GM21528 (cell line): ENCODE measurements at regions not wholly inside any gene's neighbourhood (a gene's known extent, or its start where the extent isn't known, plus 50 kb on each side); places are given as distances from the start of the nearest gene placed in this dataset.

Experiments
- ATAC-seq: cut with Tn5 transposase; IDR thresholded peaks from one replicate; pipeline ENCODE4 v1.9.1; 2021; ENCODE audit warnings: mild to moderate bottlenecking, moderate library complexity; ENCODE audit not compliant: unreplicated experiment, low FRiP score

DNA sequence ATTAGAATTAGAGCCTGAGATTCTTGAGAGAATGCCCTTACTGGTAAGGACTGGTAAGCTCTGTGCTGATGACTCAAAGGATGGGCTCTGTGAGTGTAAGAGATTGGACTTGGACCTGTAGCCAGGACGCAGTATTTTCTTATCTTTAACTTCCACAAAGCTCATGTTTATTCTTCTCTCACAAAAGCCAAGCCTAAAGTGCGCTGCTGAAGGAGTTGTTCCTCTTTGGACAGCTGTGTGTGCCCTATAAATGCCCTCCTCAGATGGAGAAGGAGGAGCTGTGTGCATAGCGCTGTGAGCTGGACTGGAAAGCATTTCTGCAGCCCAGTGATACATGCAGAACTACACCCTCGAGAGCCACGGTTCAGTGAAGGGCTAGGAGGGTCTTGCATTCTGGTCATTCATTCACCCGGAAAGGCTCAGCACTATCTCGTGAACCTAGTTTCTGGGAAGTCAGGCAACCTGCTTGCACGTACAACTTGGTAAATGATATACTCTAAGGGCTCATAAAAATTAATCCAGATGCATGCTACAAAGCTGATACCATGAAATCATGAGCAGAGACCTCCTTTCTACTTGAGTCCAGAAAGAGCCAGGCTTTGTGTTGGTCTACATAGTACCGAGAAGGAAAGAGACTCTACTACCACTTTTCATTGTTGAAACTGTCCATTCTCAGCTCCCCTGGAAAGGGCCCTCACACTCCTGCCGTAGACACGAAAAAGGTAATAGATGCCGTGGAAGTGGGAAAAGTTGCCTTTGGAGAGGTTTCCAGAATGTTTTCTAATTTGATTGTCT lies 103.0 kb upstream of the TBL1XR1 start:
- peak; percentile 86 for ATAC-seq

DNA sequence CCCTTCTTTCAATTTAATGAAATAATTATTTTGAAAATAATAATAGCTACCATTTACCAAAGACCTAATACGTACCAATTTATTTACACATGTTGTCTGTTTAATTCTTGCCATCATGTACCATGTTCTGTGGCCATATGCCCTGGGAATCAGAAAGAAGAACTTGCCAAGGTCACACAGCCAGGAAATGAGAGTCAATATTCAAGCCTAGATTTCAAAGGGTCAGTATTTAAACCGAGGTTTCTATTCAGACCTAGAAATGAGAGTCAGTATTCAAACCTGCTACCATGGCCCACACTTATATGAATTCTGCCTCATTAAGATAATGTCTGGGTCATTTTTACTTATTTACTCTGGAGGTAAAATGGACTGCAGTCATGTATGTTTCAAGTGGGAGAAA lies 103.6 kb upstream of the TBL1XR1 start:
- no peak for ATAC-seq

DNA sequence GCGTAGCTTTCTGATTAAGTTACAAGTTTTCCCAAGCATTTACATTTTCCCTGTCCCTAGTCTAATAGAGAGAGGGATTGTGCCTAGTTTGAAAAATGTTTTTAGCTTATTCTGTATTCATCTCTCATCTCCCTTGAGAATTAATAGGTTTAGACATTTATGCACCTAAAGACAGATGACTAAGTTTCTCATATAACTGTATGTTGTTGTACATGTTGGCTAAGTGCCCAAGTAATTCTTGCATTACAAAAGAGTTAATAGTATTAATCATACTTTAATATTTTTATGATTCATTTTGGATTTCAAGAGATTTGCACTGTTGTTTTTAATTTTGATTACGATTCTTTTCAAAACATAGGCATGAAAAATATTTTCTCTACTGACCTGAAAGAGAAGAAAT lies 109.0 kb upstream of the TBL1XR1 start:
- no peak for ATAC-seq

DNA sequence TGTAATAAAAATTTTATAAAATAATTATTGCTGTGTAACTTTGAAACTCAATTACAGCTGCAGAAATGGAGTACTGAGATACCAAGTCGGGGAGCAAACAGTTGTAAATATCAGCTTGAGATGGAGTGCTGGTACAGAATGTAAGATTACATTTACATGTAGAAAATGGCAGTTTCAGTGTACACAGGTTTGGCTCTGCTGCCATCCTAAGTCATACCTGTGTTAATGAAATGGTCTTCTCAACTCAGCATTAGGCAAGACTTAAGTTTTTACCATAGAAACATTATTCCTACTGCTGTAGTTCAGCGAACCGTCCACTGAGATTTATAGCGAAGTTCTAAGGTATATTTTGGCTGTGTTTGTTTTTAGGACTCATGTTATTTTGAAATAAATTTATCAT lies 110.1 kb upstream of the TBL1XR1 start:
- ATAC-seq = no peak

DNA sequence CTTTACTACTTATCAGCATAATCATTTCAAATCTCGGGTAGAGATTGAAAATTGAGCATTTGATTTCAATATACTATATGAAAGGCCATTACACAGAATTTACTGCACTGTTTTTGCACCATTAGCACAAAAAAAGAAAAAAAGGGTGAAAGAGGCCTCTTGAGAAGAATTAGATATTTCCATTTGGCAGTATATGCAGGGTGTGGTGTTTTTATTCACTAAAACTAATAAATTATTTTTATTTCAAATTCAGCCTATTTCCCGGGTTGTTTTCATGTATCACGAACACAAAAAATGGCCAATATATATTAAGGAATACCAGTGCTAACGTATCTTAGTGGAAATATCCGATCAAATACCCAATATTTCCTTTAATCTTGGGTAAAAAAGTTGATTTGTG lies 110.5 kb upstream of the TBL1XR1 start:
- no peak for ATAC-seq

DNA sequence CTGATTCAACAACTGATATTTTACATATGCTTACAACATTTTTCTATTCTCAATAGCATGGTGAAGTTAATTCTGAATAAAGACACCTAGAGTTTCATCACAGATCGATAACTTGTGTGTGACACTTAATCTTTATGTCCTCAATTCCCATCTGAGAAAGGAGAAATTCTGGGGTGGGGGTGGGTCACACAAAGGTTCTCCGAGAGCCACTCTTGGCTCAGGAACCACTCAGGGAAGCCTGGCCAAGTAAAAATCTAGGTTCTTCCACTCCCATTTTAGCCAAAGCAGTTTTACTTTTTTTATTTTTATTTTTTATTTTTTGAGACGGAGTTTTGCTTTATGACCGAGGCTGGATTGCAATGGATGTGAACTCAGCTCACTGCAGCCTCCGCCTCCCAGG lies 111.0 kb upstream of the TBL1XR1 start:
- ATAC-seq = no peak

DNA sequence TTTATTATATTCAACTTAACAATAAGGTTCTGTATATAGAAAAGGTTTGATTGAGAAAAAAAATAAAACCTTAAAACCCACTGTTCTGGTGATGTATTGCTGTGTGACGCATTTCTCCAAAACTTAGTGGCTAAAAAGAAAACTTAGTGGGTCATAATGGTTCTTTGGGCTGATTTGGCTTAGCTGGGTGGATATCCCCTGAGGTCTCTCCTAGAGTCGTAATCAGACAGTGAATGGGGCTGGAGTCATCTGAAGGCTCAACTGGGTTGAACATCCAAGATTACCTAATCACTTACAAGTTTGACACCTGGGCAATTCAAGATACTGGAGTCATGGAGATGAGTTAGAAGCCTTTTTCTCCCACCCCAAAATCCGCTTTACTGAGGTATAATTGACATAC lies 111.6 kb upstream of the TBL1XR1 start:
- no peak for ATAC-seq

DNA sequence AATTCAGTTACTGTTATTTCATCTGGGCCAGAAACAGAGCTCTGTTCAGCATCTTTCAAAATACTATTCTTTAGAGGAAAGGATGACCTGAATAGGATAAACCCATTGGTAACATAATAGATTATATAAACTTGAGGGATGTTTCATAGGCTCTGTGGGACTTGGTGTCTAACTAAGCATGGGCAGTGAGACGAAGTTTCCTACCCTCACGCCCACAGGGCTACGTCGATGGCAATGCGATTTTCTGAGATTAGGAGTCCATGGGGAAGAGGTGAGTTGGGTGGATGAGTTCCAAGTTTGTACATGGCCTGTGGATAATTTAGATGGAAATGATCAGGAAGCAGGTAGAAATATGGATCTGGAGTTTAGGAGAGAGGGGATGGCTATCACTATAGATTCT lies 115.2 kb upstream of the TBL1XR1 start:
- no peak for ATAC-seq

DNA sequence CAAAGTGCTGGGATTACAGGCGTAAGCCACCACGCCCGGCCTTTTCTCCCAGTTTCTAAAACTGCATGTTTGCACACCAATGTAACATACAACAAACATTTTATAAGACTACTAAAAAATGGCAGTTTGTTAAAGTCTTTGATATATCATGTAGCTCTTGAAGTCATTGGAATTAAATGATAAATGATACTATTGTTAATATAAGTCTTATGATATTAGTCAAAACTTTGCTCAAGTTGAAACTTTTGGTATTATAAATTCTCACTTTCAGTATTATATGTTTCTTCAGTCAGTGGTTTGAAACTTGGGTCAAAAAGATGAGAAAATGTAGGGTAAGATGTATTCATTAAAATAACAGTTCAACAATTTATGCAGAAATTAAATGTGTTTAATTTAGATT lies 117.6 kb upstream of the TBL1XR1 start:
- ATAC-seq = peak; percentile 53

DNA sequence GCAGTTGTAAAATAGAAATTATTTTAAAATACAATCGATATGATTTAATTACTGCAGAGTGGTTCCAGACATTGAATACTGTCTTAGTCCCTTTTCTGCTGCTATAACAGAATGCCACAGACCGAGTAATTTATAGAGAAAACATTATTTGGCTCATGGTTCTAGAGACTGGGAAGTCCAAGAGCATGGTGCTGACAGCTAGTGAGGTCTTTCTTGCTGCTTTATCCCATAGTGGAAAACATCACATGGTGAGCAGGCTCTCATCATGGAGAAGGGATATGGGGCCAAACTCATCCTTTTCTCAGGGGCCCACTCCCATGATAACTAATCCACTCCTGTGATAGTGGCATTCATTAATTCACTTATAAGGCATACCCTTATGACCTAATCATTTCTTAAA lies 120.0 kb upstream of the TBL1XR1 start:
- no peak for ATAC-seq

DNA sequence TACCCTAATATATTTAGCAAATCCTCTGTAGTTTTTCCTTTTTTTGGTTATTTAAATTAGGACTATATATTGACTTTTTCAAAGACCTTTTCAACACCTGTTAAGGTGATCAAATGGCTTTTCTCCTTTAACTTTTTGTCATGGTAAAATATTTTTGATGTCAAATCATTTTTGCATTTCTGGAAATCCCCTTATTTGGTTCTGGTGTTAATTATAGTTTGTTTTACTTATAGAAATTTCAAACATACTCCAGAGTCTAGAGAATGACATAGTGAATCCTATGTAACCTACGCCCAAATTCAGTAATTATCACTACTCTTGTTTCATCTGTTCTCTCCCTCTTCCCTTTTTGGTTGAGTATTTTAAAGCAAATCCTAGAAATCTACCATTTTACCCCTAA lies 121.3 kb upstream of the TBL1XR1 start:
- ATAC-seq = no peak

DNA sequence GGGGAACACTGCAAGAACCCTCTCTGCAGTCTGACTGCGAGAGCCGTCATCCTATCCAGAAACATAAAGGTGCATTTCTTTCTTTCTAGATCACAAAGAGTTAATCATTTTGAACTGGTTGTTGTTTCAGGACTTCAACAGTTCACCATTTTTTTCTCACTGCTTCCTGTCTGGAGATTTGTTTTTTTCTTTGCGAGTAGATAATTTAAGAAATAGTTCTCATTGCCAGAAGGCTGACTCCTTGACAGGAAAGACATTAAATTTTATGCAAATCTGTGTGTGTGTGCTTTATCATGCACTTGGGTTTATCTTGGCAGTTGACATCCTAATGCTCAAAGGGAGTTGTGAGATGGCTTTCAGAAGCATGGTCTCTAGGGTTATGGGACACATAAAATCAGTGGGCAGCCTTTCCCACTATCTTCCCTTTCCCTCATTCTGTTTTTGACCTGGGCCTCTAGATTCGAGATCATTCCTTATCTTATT lies 123.5 kb upstream of the TBL1XR1 start:
- ATAC-seq = peak; percentile 49

DNA sequence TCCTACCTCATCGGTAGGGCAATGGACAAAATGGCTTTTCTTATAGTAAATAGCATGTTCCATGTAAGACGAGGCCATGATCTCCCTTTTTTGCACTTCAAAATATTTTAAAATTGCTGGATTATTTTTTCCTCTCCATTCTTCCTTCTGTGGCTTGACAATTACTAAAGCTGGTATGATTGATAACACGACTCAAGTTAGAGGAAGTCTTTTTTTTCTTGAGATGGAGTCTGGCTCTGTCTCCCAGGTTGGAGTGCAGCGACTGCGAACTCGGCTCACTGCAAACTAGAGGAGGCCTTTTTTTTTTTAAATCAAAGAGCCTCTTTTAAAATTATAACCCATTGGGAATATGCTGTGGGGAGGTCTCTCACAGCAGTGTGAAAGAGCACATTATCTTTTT lies 124.5 kb upstream of the TBL1XR1 start:
- ATAC-seq = no peak

DNA sequence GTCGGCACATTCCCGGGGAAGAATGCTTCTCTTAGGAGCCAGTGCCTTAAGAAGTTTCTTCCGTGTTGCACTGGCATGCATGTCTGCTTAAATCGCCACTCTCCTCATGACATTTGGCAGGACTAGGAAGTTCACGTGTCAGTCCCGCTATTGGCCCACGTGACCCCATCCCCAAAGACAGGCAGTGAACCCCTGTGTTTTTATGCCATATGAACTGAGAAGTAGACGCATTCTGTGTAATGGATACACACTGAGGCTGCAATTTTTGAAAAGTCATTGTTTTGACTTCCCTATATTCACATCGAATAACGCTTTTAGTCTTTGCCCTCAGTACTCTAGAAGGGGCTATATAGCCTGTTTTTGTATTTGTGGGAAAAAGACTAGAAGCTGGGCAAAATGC lies 125.6 kb upstream of the TBL1XR1 start:
- no peak for ATAC-seq

DNA sequence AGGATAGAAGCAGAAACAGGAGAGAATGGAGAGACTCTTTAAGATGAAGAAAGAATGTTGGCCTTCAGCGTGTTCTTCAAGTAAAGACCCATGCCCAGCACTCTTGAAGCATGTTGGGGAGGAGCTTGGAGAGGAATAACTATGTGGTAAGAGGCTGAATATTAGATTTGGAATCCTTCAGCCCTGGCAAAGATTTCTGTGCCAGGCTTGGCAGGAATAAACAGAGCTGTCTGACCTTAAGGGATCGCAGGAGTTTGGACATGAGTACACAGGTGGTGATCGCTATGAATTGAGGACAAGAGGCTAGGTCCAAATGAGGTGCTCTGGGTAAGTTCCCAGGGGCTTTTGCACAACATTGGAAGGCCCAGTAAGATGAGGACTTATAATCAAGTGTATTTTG lies 132.6 kb upstream of the TBL1XR1 start:
- no peak for ATAC-seq

DNA sequence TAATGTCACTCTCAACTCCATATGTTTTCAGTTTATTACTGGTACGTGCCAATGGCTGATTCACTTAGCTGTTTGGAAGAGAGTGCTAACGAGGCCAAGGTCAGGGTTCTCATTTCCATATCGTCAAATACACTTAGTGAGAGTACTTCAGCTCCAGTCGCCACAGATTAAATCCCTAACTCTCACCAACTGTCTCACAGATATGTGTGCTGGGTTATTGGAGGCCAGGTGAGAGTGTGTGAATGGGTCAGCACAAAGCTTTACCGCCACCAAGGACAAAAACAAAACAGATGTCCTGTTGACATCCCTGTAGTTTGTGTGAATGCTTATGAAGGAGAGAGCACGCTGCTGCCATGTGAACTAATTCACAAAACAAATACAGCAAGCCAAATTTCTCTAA lies 133.5 kb upstream of the TBL1XR1 start:
- no peak for ATAC-seq

DNA sequence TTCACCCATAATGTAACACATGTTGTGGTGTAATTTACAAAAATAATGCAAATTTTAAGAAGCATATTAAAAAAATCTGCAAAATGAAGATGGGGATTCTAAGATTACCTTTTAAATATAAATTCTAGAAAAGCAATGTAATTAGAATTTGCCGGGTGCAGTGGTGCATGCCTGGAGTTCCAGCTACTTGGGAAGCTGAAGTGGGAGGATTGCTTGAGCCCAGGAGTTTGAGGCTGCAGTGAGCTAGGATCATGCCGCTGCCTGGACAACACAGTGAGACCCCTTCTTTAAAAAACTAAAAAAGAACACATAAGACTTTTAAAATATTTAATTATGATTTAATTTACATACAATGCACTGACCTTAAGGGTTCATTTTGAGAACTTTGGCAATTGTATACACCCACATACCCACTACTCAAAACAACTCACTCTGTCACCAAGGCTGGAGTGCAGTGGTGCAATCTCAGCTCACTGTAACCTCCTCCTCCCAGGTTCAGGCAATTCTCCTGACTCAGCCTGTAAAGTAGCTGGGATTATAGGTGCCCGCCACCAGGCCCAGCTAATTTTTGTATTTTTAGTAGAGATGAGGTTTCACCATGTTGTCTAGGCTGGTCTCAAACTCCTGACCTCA lies 134.0 kb upstream of the TBL1XR1 start:
- no peak for ATAC-seq

DNA sequence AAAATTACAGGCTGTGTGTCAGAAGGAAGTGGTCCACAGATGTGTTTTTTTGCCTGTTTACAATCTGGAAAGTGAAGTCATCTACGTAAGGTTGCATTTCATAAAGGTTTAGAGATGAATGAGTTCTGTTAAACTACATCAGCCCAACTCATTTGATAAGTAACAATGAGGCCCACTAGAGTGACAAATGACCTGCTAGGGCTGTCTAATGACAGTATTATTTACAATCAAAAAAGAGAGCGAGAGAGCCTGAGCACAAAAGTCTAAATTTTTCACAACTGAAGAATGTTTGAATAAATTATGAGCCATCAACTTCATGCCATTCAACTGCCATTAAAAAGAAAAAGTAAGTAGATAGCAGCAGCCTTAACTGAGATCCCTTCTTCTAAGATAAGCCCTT lies 135.7 kb upstream of the TBL1XR1 start:
- ATAC-seq = no peak

DNA sequence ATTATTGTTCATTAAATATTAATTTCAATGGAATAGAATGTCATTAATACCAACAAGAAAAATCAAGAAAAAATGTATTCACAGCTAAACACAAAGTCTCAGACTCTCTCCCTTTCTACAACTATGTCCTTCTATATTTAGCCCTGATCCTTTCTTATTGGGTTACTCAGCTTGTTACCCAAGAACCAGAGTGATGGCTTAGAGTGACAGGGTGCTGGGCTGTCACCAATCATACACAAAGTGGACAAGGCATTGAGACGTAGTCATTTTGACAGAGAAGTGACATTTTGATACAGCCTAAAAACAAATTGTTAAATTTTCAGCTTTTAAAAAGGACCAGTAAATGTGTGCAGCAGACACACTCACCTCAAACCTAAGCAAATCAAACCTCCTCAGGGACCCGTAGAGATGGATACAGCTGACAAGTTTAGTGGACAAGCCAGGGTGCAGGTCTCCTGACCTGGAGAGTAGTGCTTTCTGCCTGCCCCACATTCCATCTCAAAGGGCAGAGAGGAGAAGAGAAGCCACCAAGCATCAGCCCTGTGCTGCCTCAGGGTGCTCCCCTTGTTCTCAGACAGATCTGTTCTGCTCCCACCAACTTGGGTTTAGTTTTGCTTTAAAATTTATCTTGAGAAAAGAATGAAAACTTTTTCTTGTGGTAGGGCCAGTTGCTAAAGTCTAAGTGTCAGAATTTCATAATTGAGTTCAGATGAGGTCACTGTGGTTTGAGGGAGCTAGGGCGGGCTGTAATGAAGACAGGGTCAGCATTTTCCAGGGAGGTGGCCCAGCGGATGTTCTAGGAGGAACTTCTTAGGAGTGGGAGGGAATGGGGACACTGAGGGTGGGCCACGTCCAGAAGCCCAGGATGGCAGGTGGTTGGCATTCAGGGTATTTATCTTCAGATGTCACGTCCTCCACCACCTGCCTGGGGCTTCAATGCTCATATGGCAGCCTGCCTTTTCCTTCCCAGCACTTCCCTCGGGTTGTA lies 136.5 kb upstream of the TBL1XR1 start:
- ATAC-seq = no peak

DNA sequence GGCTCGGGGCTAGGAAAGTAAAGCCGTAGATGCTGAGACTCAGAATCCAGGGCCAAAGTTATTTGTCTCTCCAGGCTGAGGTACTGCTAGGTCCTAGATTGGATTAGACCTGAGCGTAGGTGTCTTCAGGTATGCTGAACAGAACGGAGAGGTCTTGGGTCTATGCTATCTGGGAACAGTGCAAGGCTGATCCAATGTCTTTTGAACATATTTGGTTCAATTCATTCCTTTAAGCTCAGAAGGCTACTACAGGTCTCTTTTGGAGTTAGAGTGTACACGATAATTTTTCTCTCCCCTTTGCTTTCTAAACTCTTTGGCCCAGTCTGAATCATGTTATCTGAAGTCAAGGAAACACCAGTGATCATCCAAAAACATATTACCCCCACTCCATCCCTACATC lies 137.5 kb upstream of the TBL1XR1 start:
- no peak for ATAC-seq

DNA sequence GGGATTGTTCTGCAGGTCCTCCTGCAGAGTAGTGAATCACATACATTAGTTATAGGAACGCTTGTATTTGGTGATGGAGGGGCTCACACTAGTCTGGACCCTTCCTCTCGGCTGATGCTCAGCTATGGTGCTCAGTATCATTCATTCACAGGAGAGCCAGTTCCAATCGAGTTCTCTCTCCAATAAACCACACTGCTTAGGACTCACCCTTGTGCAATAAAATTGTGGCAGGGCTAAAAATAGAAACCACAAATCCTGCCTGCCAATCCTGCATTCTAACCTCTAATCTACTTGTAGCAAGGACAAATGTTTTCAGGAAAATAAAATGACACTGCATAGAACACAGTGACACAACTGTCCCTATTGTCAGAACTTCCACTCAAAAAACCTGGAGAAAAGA lies 138.4 kb upstream of the TBL1XR1 start:
- no peak for ATAC-seq
